Testis (tissue), 2 donors: ENCODE measurements at regions not wholly inside any gene's neighbourhood (a gene's known extent, or its start where the extent isn't known, plus 50 kb on each side); places are given as distances from the start of the nearest gene placed in this dataset.

Experiments
- DNase-seq: peaks from one replicate; pipeline ENCODE4 v3.0.0-alpha.2; 2019
- H3K27ac ChIP-seq, 2 donors: fragments of 200-600 bp; sonication (generic); one replicate each; pipeline ENCODE4 v1.5.1; 2019
- H3K27me3 ChIP-seq: fragments of 200-600 bp; sonication (generic); one replicate; pipeline ENCODE4 v1.5.1; 2019
- H3K36me3 ChIP-seq: fragments of 200-600 bp; sonication (generic); one replicate; pipeline ENCODE4 v1.5.1; 2017; ENCODE audit warnings: low read depth; ENCODE audit errors: missing control alignments
- H3K4me1 ChIP-seq: fragments of 200-600 bp; sonication (generic); one replicate; pipeline ENCODE4 v1.5.1; 2019
- H3K4me3 ChIP-seq, 2 donors: fragments of 200-600 bp; sonication (generic); one replicate each; pipeline ENCODE4 v1.5.1; 2017 to 2019
- H3K9me3 ChIP-seq: fragments of 200-600 bp; sonication (generic); one replicate; pipeline ENCODE4 v1.5.1; 2017
- POLR2A ChIP-seq: fragments of 450-650 bp; IDR thresholded peaks from one replicate; pipeline ENCODE4 v1.6.1; 2017; ENCODE audit warnings: antibody characterized with exemption, mild to moderate bottlenecking, moderate library complexity
- WGBS, 2 donors: methylation state at CpG; one replicate each; pipeline ENCODE4 v1.1.5; 2018; 5-methylcytosine and 5-hydroxymethylcytosine counted together
- intact Hi-C: fragments of 100-400 bp; cut with DNase I; formaldehyde crosslinking; loops from one replicate; pipeline ENCODE4 v1.15.1; 2023; ENCODE audit warnings: low total_unique reads
- TF ChIP-seq, protein P1 (sequence below), 3 experiments: fragments of 450-650 bp in 2 of 3; fragments of 200-600 bp in 1 of 3; sonication (generic) in 1 of 3; IDR thresholded peaks; one replicate each; pipeline ENCODE4 v1.5.1; 2016 to 2019; ENCODE audit warnings: antibody characterized with exemption in 3 of 3, mild to moderate bottlenecking in 2 of 3, moderate library complexity in 1 of 3

DNA sequence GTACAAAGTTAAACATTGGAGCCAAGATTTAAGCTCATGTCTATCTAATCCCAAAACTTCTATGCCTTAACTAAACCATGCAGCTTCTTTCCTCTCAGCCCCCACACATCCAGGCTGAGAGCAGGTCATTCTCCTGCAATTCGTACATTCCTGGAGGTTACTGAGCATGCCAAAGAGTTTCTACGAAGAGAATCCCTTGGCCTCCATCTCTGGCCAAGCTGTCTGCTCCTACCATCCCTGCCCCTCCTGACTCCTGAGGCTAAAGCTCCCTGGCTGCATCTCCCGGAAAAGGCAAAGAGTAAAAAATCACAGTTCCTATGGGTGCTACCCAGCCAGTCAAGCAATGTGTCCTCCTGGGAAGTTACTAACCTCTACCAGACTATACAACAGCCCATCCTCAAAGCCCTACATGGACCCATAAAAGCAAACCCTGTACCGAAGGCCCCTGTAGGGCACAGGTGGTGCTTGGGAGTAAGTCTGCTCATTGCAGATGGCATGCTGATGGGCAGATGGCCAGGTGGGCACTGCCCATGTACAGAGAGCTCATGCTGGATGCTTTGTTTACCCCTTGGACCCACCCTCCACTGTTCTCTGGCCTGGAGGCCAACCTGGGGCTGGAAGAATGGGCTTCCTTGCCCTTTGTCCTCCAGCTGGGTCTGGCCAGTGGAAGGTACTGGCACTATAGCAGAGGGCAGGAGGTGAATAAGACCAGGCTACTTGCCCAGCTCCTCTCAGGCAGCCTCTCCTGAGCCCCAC, 99.5 kb downstream of the TTC32 start:
- Histone ChIP-seq H3K4me1 (no peaks in the 10 kb centered on the region), H3K27ac (no peak overlapping the region), H3K4me3 (no peak overlapping the region), H3K9me3 (no peaks in the 10 kb centered on the region), H3K36me3 (no peaks in the 10 kb centered on the region), H3K27me3 (no peaks in the 10 kb centered on the region)
- TF ChIP-seq, protein P1, sequence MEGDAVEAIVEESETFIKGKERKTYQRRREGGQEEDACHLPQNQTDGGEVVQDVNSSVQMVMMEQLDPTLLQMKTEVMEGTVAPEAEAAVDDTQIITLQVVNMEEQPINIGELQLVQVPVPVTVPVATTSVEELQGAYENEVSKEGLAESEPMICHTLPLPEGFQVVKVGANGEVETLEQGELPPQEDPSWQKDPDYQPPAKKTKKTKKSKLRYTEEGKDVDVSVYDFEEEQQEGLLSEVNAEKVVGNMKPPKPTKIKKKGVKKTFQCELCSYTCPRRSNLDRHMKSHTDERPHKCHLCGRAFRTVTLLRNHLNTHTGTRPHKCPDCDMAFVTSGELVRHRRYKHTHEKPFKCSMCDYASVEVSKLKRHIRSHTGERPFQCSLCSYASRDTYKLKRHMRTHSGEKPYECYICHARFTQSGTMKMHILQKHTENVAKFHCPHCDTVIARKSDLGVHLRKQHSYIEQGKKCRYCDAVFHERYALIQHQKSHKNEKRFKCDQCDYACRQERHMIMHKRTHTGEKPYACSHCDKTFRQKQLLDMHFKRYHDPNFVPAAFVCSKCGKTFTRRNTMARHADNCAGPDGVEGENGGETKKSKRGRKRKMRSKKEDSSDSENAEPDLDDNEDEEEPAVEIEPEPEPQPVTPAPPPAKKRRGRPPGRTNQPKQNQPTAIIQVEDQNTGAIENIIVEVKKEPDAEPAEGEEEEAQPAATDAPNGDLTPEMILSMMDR (IDR thresholded peaks at IDR 0.05) = no peak
- TF ChIP-seq POLR2A = no peak
- no peak for DNase-seq
- intact Hi-C loops = no loop called here
- 71 to 74% methylated on average over 4 of the region's 4 CpGs for WGBS, 2 donors

DNA sequence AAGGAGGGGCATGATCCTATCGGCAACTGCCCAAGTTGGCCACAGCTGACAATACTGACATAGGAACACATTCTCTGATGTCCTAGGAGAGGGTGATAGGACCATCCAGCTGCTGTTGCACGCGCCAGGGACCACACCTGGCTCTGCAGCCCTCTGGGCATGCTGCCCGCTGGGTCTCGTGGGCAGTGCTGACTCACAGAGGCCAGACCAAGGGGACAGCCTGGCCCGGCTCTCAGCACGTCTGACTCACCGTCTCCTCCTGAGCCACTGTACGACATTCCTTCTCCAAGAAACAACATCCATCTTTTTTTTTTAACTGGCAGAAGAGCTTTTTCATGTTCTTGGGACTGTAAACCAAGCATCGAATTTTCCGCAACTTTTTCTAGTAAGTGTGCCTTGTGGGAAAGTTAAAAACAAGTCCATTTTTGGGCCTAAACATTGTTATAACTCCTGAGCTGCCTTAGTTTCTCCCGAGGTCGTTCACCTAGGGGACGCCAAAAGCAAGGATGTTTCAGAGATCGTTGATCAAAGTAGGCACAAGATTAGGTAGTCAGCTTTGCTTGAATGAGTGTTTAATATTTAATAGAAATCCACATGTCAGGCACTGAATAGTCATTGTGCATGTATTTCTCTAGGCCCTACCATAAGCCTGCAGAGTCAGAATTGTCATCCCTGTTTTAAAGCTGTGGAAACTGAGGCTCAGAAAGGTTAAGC, 100.3 kb downstream of the TTC32 start:
- Histone ChIP-seq H3K27ac (no peak overlapping the region), H3K9me3 (no peaks in the 10 kb centered on the region), H3K4me1 (no peaks in the 10 kb centered on the region), H3K27me3 (no peaks in the 10 kb centered on the region), H3K36me3 (no peaks in the 10 kb centered on the region), H3K4me3 (no peak overlapping the region)
- DNase-seq = peak; percentile 26
- intact Hi-C loops = no loop called here
- TF ChIP-seq, protein P1 (IDR thresholded peaks at IDR 0.05) = no peak
- no peak for TF ChIP-seq POLR2A
- 75 to 77% methylated on average over 14 to 15 of the region's 15 CpGs for whole genome bisulfite sequencing, 2 donors

DNA sequence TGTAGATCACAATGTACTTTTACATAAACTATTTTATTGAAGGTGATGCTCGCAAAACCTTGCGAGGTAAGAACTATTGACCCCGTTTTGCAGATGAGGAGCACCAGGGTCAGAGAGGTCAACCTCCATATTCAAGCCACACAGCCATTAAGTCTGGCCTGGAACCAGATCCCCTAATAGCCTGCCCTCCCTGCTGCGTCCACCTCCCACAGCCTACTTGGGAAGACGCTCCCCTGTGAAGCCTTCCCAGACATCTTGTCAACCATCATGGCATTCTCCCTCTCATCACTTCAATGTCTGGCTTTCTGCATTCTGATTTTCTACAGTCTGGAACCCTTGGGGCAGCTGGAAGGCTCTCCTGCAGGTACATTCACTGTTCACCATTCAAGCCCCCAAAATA, 101.0 kb downstream of the TTC32 start:
- 72 to 84% methylated on average over 5 of the region's 5 CpGs for WGBS, 2 donors
- Histone ChIP-seq H3K9me3 (no peaks in the 10 kb centered on the region), H3K36me3 (no peaks in the 10 kb centered on the region), H3K27me3 (no peaks in the 10 kb centered on the region), H3K4me1 (no peaks in the 10 kb centered on the region), H3K27ac (no peak overlapping the region), H3K4me3 (no peak overlapping the region)
- no peak for DNase-seq
- no peak for TF ChIP-seq POLR2A
- TF ChIP-seq, protein P1 (IDR thresholded peaks at IDR 0.05) = no peak
- intact Hi-C loops = no loop called here

DNA sequence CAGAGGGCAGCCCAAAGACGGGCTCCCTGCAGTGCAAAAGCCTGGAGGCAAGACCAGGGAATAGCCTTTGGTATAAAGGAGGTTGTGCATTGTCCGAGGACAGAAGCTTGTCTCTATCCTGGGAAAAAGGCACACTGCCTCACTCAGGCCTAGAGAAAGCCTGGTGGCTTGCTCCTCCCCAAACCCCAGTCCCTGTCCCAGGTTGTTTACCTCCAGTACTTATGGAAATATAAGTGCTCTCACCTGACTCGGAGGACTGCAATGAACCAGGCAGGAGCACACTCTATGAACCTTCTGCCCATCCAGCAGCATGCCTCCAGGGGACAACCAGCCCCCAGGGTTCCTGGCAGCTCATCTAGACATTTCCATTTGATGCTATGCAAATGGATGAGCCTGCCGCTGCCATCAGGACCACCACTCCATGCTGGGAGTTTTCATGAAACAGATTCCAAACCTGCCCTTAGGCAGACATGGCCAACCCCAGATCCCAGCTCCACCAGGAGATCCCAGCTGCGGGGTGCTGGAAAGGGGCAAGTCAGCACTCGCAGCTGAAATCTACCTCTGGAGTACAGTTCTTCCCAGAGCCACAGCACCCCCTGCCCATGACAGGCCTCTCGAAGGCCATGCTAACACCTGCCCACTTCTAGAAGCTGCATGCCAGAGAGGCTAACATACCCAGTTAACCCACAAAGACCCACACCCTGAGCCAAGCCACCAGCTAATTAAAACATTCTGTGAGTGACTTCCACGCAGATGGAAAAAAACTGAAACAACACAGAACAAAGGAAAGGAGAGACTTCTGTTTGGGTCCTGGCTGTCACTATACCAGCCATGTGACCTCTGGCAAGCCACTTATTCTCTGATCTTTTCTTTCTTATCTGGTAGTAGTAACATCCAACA, 101.7 kb downstream of the TTC32 start:
- Histone ChIP-seq H3K4me3 (no peak overlapping the region), H3K27me3 (no peaks in the 10 kb centered on the region), H3K36me3 (no peaks in the 10 kb centered on the region), H3K4me1 (no peaks in the 10 kb centered on the region), H3K9me3 (no peaks in the 10 kb centered on the region), H3K27ac (no peak overlapping the region)
- intact Hi-C loops = no loop called here
- WGBS, 2 donors = 85 to 87% methylated on average over 6 to 8 of the region's 8 CpGs
- TF ChIP-seq, protein P1 (IDR thresholded peaks at IDR 0.05) = no peak
- no peak for TF ChIP-seq POLR2A
- DNase-seq = no peak
